HCT116 (cell line): ENCODE measurements at regions not wholly inside any gene's neighbourhood (a gene's known extent, or its start where the extent isn't known, plus 50 kb on each side); places are given as distances from the start of the nearest gene placed in this dataset.
A peak's percentile ranks its signal among the peaks of the same experiment; 100 is the strongest.
"Not testable (repeated sequence)": the region's sequence is repeated elsewhere in the genome, so short reads cannot be mapped to it uniquely, and the experiment has no call there.

ENCODE experiments used
- ATAC-seq: fragments of 200-7000 bp; cut with Tn5 transposase; 2 replicates; pipeline ENCODE4 v1.9.1; 2020; ENCODE audit warnings: mild to moderate bottlenecking, moderate library complexity
- BruUV-seq: library from RNA; stranded (reverse); fragments of 400-500 nt; replicated peaks from 2 replicates; lab custom pipeline; 2021; lab: Mats Ljungman, UMichigan
- CTCF ChIA-PET: fragments of 300-600 bp; sonication (Branson Sonifier 250); formaldehyde crosslinking; loops from one replicate; lab custom pipeline; 2021; ENCODE audit warnings: antibody characterized with exemption; lab: Charles Lee
- POLR2A ChIA-PET: fragments of 300-600, 350-600 bp; sonication (Branson Sonifier 250); formaldehyde crosslinking; loops from one replicate; lab custom pipeline; 2021; ENCODE audit warnings: antibody characterized with exemption; lab: Charles Lee
- RAD21 ChIA-PET, 2 experiments: fragments of 300-600 bp; sonication (Branson Sonifier 250); formaldehyde crosslinking; loops; one replicate each; lab custom pipeline; 2023; ENCODE audit warnings: low total read pairs in 2 of 2; ENCODE audit not compliant: uncharacterized antibody in 2 of 2, unreplicated experiment in 2 of 2, low non-redundant PET in 1 of 2; lab: Charles Lee
- DNase-seq: peaks from one replicate; pipeline ENCODE4 v3.0.0-alpha.2; 2010; ENCODE audit warnings: low read depth, low spot score
- H2AFZ ChIP-seq: fragments of 200-600 bp; shearing (Covaris generic), sonication (generic); 2 replicates; pipeline ENCODE4 v1.6.1; 2017; ENCODE audit warnings: low read depth, mixed run types, mixed read lengths, antibody characterized with exemption, low read length; ENCODE audit not compliant: poor library complexity, severe bottlenecking
- H3K27ac ChIP-seq: 2 replicates; pipeline ENCODE4 v1.5.1; 2012; ENCODE audit warnings: low read depth, low read length
- H3K27me3 ChIP-seq: fragments of 200-600 bp; sonication (generic); 2 replicates; pipeline ENCODE4 v1.6.1; 2016; ENCODE audit warnings: mixed run types, low read length, mixed read lengths; ENCODE audit not compliant: insufficient read depth
- H3K36me3 ChIP-seq, 2 experiments: fragments of 200-500 bp in 1 of 2; fragments of 200-600 bp in 1 of 2; sonication (Bioruptor generic) in 1 of 2; sonication (generic) in 1 of 2; 2 replicates each; pipeline versions ENCODE4 v1.5.1 to v1.6.1; 2014 to 2016; ENCODE audit warnings: low read length in 2 of 2, inconsistent platforms in 1 of 2, mixed read lengths in 1 of 2, mixed run types in 1 of 2; ENCODE audit not compliant: insufficient read depth in 2 of 2, control insufficient read depth in 1 of 2
- H3K4me1 ChIP-seq, 2 experiments: fragments of 200-600 bp in 1 of 2; sonication (generic) in 1 of 2; 2 replicates each; pipeline versions ENCODE4 v1.5.1 to v1.6.1; 2012 to 2017; ENCODE audit warnings: low read length in 2 of 2, inconsistent platforms in 1 of 2, mild to moderate bottlenecking in 1 of 2, mixed read lengths in 1 of 2, mixed run types in 1 of 2, moderate library complexity in 1 of 2; ENCODE audit not compliant: insufficient read depth in 2 of 2, control insufficient read depth in 1 of 2
- H3K4me2 ChIP-seq: fragments of 200-600 bp; sonication (generic); 2 replicates; pipeline ENCODE4 v1.6.1; 2017; ENCODE audit warnings: mixed run types, low read length, mixed read lengths
- H3K4me3 ChIP-seq, 2 experiments: fragments of 200-600 bp in 1 of 2; sonication (generic) in 1 of 2; replicated peaks in 1 of 2; 2 replicates each; pipeline ENCODE4 v1.5.1; 2011 to 2016; ENCODE audit warnings: low read length in 2 of 2, control low read depth in 1 of 2, low read depth in 1 of 2, mild to moderate bottlenecking in 1 of 2, mixed read lengths in 1 of 2, mixed run types in 1 of 2
- H3K79me2 ChIP-seq: fragments of 200-600 bp; sonication (generic); 2 replicates; pipeline ENCODE4 v1.6.1; 2017; ENCODE audit warnings: mild to moderate bottlenecking, mixed run types, low read length, moderate library complexity, mixed read lengths; ENCODE audit not compliant: insufficient read depth
- H3K9ac ChIP-seq: fragments of 200-600 bp; sonication (generic); 2 replicates; pipeline ENCODE4 v1.6.1; 2016; ENCODE audit warnings: low read length, mixed read lengths
- H3K9me2 ChIP-seq: fragments of 200-600 bp; sonication (generic), shearing (Covaris generic); 2 replicates; pipeline ENCODE4 v1.6.1; 2017; ENCODE audit warnings: mixed run types, mild to moderate bottlenecking, moderate library complexity; ENCODE audit not compliant: insufficient read depth
- H3K9me3 ChIP-seq, 2 experiments: fragments of 200-500 bp in 1 of 2; fragments of 200-600 bp in 1 of 2; sonication (Bioruptor generic) in 1 of 2; sonication (generic) in 1 of 2; 2 replicates each; pipeline ENCODE4 v1.6.1; 2014 to 2017; ENCODE audit warnings: low read length in 2 of 2, mixed read lengths in 2 of 2, inconsistent platforms in 1 of 2, low read depth in 1 of 2, mild to moderate bottlenecking in 1 of 2, mixed run types in 1 of 2, moderate library complexity in 1 of 2; ENCODE audit not compliant: control insufficient read depth in 1 of 2, insufficient read depth in 1 of 2
- H4K20me1 ChIP-seq: fragments of 200-600 bp; sonication (generic), shearing (Covaris generic); 2 replicates; pipeline ENCODE4 v1.6.1; 2017; ENCODE audit warnings: mixed run types, mild to moderate bottlenecking, moderate library complexity; ENCODE audit not compliant: insufficient read depth
- ATF3 ChIP-seq: IDR thresholded peaks from 2 replicates; pipeline ENCODE4 v1.6.1; 2012
- CBX3 ChIP-seq: IDR thresholded peaks from 2 replicates; pipeline ENCODE4 v1.6.1; 2012; ENCODE audit warnings: low read depth
- CEBPB ChIP-seq: IDR thresholded peaks from 2 replicates; pipeline ENCODE4 v1.6.1; 2012; ENCODE audit warnings: low read depth
- ELF1 ChIP-seq: IDR thresholded peaks from 2 replicates; pipeline ENCODE4 v1.6.1; 2012; ENCODE audit warnings: low read depth, borderline replicate concordance
- EZH2phosphoT487 ChIP-seq: fragments of 200-600 bp; IDR thresholded peaks from 2 replicates; pipeline ENCODE4 v1.6.1; 2018; ENCODE audit warnings: antibody characterized with exemption, borderline replicate concordance
- FOSL1 ChIP-seq: IDR thresholded peaks from 2 replicates; pipeline ENCODE4 v1.6.1; 2012; ENCODE audit warnings: low read depth
- JUND ChIP-seq: IDR thresholded peaks from 2 replicates; pipeline ENCODE4 v1.6.1; 2012
- POLR2A ChIP-seq: IDR thresholded peaks from 2 replicates; pipeline ENCODE4 v1.7.0; 2011; ENCODE audit warnings: borderline replicate concordance; ENCODE audit not compliant: insufficient read depth, insufficient read length; ENCODE audit errors: extremely low read depth
- RAD21 ChIP-seq: IDR thresholded peaks from 2 replicates; pipeline ENCODE4 v1.6.1; 2012; ENCODE audit warnings: low read depth, mild to moderate bottlenecking
- SIN3A ChIP-seq: IDR thresholded peaks from 2 replicates; pipeline ENCODE4 v1.6.1; 2012; ENCODE audit warnings: low read depth
- SP1 ChIP-seq: IDR thresholded peaks from 2 replicates; pipeline ENCODE4 v1.6.1; 2012; ENCODE audit warnings: low read depth
- SRF ChIP-seq: IDR thresholded peaks from 2 replicates; pipeline ENCODE4 v1.6.1; 2012; ENCODE audit warnings: low read depth
- TCF7L2 ChIP-seq: IDR thresholded peaks from 2 replicates; pipeline ENCODE4 v1.7.0; 2011; ENCODE audit warnings: borderline replicate concordance, inconsistent platforms; ENCODE audit not compliant: insufficient read depth, insufficient read length; ENCODE audit errors: extremely low read depth
- YY1 ChIP-seq: IDR thresholded peaks from 2 replicates; pipeline ENCODE4 v1.6.1; 2011; ENCODE audit warnings: low read length, low read depth, moderate library complexity, mild to moderate bottlenecking; ENCODE audit not compliant: insufficient replicate concordance; ENCODE audit errors: extremely low read depth
- ZFX ChIP-seq: fragments of 450-650 bp; IDR thresholded peaks from 2 replicates; pipeline ENCODE4 v1.6.1; 2017
- ZNF274 ChIP-seq: fragments of 200-500 bp; sonication (Bioruptor generic); IDR thresholded peaks from 2 replicates; pipeline ENCODE4 v1.6.1; 2014; ENCODE audit warnings: mild to moderate bottlenecking, low read depth, low read length, inconsistent platforms
- intact Hi-C: fragments of 100-400 bp; cut with micrococcal nuclease; formaldehyde crosslinking; loops from 2 replicates; pipeline ENCODE4 v1.10.0; 2022
- TF ChIP-seq, protein P1 (sequence below), 3 experiments: fragments of 200-600 bp in 1 of 3; sonication (generic) in 1 of 3; IDR thresholded peaks in 2 of 3; conservative IDR thresholded peaks in 1 of 3; 2 replicates each; pipeline ENCODE4 v1.5.1; 2012 to 2017; ENCODE audit warnings: low read depth in 2 of 3, low read length in 2 of 3, antibody characterized with exemption in 1 of 3, borderline replicate concordance in 1 of 3, control low read depth in 1 of 3, mild to moderate bottlenecking in 1 of 3, mixed read lengths in 1 of 3, mixed run types in 1 of 3, moderate library complexity in 1 of 3; ENCODE audit not compliant: insufficient read depth in 1 of 3
- TF ChIP-seq, protein P2 (sequence below): IDR thresholded peaks from 2 replicates; pipeline ENCODE4 v1.6.1; 2012

DNA sequence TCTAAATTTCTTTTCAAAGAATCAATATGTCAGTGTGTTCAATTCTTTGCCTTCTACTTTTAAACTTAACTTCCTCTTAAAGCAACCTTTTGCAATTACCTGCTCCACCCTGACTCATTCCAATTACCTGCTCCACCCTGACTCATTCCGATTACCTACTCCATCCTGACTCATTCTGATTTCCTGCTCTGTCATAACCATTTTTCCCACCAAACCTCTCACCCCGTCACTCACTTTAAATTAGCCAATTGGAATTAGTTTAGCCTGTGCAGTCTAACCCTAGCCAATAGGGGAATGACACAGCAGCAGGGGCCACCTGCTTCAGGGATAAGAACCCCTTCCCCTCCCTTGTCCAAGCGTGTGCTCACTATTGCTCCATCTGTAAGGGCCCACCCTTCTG is 157.1 kb upstream of the POU1F1 start:
- H3K36me3 ChIP-seq, H3K9me3 ChIP-seq, POLR2A ChIA-PET, H3K27me3 ChIP-seq, BruUV-seq, H3K4me3 ChIP-seq, CTCF ChIA-PET, H3K4me1 ChIP-seq, H4K20me1 ChIP-seq, H3K4me2 ChIP-seq, RAD21 ChIA-PET, intact Hi-C loops, H3K27ac ChIP-seq, H3K9ac ChIP-seq, H3K79me2 ChIP-seq, H3K9me2 ChIP-seq, ATAC-seq: not testable (repeated sequence)
- peak overlapping the region; percentile 81 for H2AFZ ChIP-seq
- peak; percentile 60 for DNase-seq
- TF ChIP-seq SP1, result peak; percentile 30; the same call in 1 of the 2 replicates
- TF ChIP-seq CBX3, result peak; percentile 46; the same call in 1 of the 2 replicates
- TF ChIP-seq CEBPB, result peak; percentile 34; the same call in 1 of the 2 replicates
- TF ChIP-seq JUND, result 0 out of 2 replicates have a peak, but pooled peaks have one; percentile 20
- peak; percentile 48; the same call in 1 of the 2 replicates for TF ChIP-seq FOSL1

- Histone ChIP-seq H3K36me3 (no peaks in the 10 kb centered on the region), H2AFZ (no peak overlapping the region), H3K9me2 (no peaks in the 10 kb centered on the region), H3K9ac (no peak overlapping the region), H3K4me1 (no peaks in the 10 kb centered on the region), H4K20me1 (no peaks in the 10 kb centered on the region), H3K27ac (no peak overlapping the region), H3K4me3 (no peak overlapping the region), H3K9me3 (no peaks in the 10 kb centered on the region), H3K4me2 (no peak overlapping the region), H3K27me3 (no peaks in the 10 kb centered on the region), H3K79me2 (no peaks in the 10 kb centered on the region)
- no peak for ATAC-seq
- TF ChIP-seq RAD21 (no peak), ATF3 (no peak), YY1 (no peak), ELF1 (no peak), EZH2phosphoT487 (no peak), CBX3 (no peak), SIN3A (no peak), FOSL1 (no peak), ZNF274 (no peak), ZFX (no peak), POLR2A (no peak), TCF7L2 (no peak), CEBPB (no peak), SRF (no peak)
- TF ChIP-seq, protein P1, sequence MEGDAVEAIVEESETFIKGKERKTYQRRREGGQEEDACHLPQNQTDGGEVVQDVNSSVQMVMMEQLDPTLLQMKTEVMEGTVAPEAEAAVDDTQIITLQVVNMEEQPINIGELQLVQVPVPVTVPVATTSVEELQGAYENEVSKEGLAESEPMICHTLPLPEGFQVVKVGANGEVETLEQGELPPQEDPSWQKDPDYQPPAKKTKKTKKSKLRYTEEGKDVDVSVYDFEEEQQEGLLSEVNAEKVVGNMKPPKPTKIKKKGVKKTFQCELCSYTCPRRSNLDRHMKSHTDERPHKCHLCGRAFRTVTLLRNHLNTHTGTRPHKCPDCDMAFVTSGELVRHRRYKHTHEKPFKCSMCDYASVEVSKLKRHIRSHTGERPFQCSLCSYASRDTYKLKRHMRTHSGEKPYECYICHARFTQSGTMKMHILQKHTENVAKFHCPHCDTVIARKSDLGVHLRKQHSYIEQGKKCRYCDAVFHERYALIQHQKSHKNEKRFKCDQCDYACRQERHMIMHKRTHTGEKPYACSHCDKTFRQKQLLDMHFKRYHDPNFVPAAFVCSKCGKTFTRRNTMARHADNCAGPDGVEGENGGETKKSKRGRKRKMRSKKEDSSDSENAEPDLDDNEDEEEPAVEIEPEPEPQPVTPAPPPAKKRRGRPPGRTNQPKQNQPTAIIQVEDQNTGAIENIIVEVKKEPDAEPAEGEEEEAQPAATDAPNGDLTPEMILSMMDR (IDR thresholded peaks at IDR 0.05 in 2 of 3, conservative IDR thresholded peaks at IDR 0.05 in 1 of 3; ENCODE audit: borderline replicate concordance in 1 of 3, insufficient read depth in 1 of 3, low read depth in 2 of 3, low read length in 2 of 3), result no peak
- TF ChIP-seq, protein P2, sequence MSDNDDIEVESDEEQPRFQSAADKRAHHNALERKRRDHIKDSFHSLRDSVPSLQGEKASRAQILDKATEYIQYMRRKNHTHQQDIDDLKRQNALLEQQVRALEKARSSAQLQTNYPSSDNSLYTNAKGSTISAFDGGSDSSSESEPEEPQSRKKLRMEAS, result no peak
- CTCF ChIA-PET, result no interaction called here
- no TSS peak for BruUV-seq
- intact Hi-C loops, result no loop called here
- POLR2A ChIA-PET, result no interaction called here
- no peak for DNase-seq
- RAD21 ChIA-PET, result no interaction called here
These were observed 150.5 kb upstream of the POU1F1 start for GRCh38 chr3:87426918-87427317.
